ENCODE measurements at regions not wholly inside any gene's neighbourhood (a gene's known extent, or its start where the extent isn't known, plus 50 kb on each side); places are given as distances from the start of the nearest gene placed in this dataset.

DNA sequence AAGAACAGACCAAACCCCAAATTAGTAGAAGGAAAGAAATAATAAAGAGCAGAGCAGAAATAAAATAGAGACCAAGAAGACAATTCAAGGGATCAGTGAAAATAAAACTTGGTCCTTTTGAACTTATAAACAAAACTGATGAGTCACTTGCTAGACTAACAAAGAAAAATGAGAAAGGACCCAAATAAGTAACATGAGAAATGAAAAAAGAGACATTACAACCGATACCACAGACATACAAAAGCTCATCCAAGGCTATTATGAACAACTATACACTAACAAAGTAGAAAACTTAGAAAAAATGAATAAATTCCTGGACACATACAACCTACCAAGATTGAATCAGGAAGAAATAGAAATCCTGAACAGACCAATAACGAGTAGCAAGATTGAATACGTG lies 414.5 kb downstream of the HTR7 start:
- TF ChIP-seq CTCF (conservative IDR thresholded peaks at IDR 0.05): no peak
- no peaks in the 10 kb centered on the region for H3K4me1 ChIP-seq (ENCODE audit: control insufficient read depth, insufficient read depth, low read length)
- H3K4me3 ChIP-seq (ENCODE audit: low read length): no peak overlapping the region
- WGBS, 2 experiments (ENCODE audit: insufficient coverage in 1 of 2, insufficient read length in 1 of 2): 96 to 100% methylated on average over 1 to 3 of the region's 3 CpGs
- Mint-ChIP-seq H3K27me3 (ENCODE audit: insufficient read depth) (no peaks in the 10 kb centered on the region), H3K9me3 (peaks cover 8% of the 10 kb centered on the region), H3K4me3 (no peak overlapping the region), H3K4me1 (no peaks in the 10 kb centered on the region), H3K36me3 (ENCODE audit: low read depth) (no peaks in the 10 kb centered on the region), H3K27ac (no peak overlapping the region)
- H3K9me3 ChIP-seq (ENCODE audit: control insufficient read depth, low read length): peaks cover 9% of the 10 kb centered on the region
- DNase-seq: no peak
- H3K36me3 ChIP-seq (ENCODE audit: control insufficient read depth, insufficient read depth, low read length): no peaks in the 10 kb centered on the region
- H3K27ac ChIP-seq (ENCODE audit: low read depth, low read length): no peak overlapping the region
- no peak overlapping the region for H3K9ac ChIP-seq (ENCODE audit: extremely low read depth, low read length, poor library complexity, severe bottlenecking)
- H3K27me3 ChIP-seq (ENCODE audit: control insufficient read depth, insufficient read depth, low read length, poor library complexity, severe bottlenecking): no peaks in the 10 kb centered on the region

DNA sequence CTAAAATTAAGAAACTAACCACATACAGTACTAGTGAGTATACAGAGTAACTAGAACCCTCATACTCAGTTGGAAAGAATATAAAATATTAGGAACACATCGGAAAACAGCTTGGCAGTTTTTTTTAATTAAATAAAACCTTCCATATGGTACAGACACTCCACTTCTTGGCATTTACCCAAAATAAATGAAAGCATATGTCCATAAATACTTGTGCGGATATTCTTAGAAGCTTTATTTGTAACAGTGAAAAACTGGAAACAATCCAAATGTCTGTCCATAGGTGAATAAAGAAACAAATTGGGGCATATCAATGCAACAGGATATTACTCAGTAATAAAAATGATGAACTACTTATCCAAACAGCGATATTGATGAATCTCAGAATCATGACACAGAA lies 410.0 kb downstream of the HTR7 start:
- Histone ChIP-seq H3K4me3 (ENCODE audit: low read length) (no peak overlapping the region), H3K9me3 (ENCODE audit: control insufficient read depth, low read length) (peaks cover 5% of the 10 kb centered on the region), H3K27ac (ENCODE audit: low read depth, low read length) (no peak overlapping the region), H3K4me1 (ENCODE audit: control insufficient read depth, insufficient read depth, low read length) (no peaks in the 10 kb centered on the region), H3K9ac (ENCODE audit: extremely low read depth, low read length, poor library complexity, severe bottlenecking) (no peak overlapping the region), H3K36me3 (ENCODE audit: control insufficient read depth, insufficient read depth, low read length) (no peaks in the 10 kb centered on the region), H3K27me3 (ENCODE audit: control insufficient read depth, insufficient read depth, low read length, poor library complexity, severe bottlenecking) (no peaks in the 10 kb centered on the region)
- TF ChIP-seq CTCF (conservative IDR thresholded peaks at IDR 0.05): no peak
- no peak overlapping the region for H3K4me3 Mint-ChIP-seq
- H3K9me3 Mint-ChIP-seq: peaks cover 8% of the 10 kb centered on the region
- no peaks in the 10 kb centered on the region for H3K4me1 Mint-ChIP-seq
- WGBS, 2 experiments (ENCODE audit: insufficient coverage in 1 of 2, insufficient read length in 1 of 2): 98% methylated on average over 3 of the region's 3 CpGs; no CpG with 5 or more reads in 1 of the 2 experiments
- H3K36me3 Mint-ChIP-seq (ENCODE audit: low read depth): no peaks in the 10 kb centered on the region
- no peaks in the 10 kb centered on the region for H3K27me3 Mint-ChIP-seq (ENCODE audit: insufficient read depth)
- H3K27ac Mint-ChIP-seq: no peak overlapping the region
- DNase-seq: no peak

DNA sequence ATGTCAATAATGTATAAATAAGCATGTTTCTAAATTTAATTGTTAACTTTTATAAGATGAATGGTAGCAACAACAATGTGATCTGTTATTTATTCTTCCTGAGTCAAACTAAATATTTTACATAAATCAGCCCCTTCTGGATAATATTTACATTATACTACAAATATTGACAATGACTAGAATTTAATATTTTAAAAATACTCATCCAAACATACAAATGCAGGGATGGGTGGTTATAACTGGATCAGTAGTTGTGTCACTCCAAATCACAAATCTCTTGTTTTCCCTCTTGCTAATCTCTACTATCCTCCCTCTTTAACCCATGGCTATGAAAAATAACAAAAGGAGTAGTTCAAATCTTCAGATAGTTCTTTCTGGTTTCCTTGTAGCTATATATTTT lies 407.0 kb downstream of the HTR7 start:
- H3K4me3 ChIP-seq (ENCODE audit: low read length): no peak overlapping the region
- no peaks in the 10 kb centered on the region for H3K9me3 ChIP-seq (ENCODE audit: control insufficient read depth, low read length)
- no peak overlapping the region for H3K4me3 Mint-ChIP-seq
- TF ChIP-seq CTCF (conservative IDR thresholded peaks at IDR 0.05): no peak
- no peak overlapping the region for H3K27ac Mint-ChIP-seq
- no peak overlapping the region for H3K9ac ChIP-seq (ENCODE audit: extremely low read depth, low read length, poor library complexity, severe bottlenecking)
- no peaks in the 10 kb centered on the region for H3K27me3 ChIP-seq (ENCODE audit: control insufficient read depth, insufficient read depth, low read length, poor library complexity, severe bottlenecking)
- no peaks in the 10 kb centered on the region for H3K27me3 Mint-ChIP-seq (ENCODE audit: insufficient read depth)
- peaks cover 7% of the 10 kb centered on the region for H3K9me3 Mint-ChIP-seq
- H3K36me3 Mint-ChIP-seq (ENCODE audit: low read depth): no peaks in the 10 kb centered on the region
- no peaks in the 10 kb centered on the region for H3K4me1 Mint-ChIP-seq
- no peak for DNase-seq
- no peaks in the 10 kb centered on the region for H3K36me3 ChIP-seq (ENCODE audit: control insufficient read depth, insufficient read depth, low read length)
- no peaks in the 10 kb centered on the region for H3K4me1 ChIP-seq (ENCODE audit: control insufficient read depth, insufficient read depth, low read length)
- no peak overlapping the region for H3K27ac ChIP-seq (ENCODE audit: low read depth, low read length)
